GM19397 (cell line): ENCODE measurements at regions not wholly inside any gene's neighbourhood (a gene's known extent, or its start where the extent isn't known, plus 50 kb on each side); places are given as distances from the start of the nearest gene placed in this dataset.

Experiments
- ATAC-seq: cut with Tn5 transposase; IDR thresholded peaks from one replicate; pipeline ENCODE4 v1.9.1; 2021; ENCODE audit warnings: mild to moderate bottlenecking, moderate library complexity; ENCODE audit not compliant: unreplicated experiment

DNA sequence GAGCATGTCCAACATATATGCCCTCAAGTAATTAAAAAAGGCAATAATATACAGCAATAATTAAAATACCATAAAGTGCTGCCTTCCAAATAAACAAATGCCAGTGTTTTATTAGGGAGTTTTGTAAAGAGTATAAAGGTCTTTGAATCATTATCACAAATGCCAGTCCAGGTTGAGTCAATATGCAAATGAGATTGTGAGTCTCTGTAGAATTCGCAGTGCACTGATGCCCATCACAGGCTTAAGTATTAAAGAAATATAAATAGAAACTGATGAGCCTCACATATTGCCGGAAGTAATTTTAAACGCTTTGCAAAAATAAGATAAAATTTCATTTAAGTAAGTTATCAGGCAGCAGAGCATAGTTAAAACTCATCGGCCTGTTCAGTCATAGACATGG is 205.0 kb upstream of the TECRL start:
- no peak for ATAC-seq

DNA sequence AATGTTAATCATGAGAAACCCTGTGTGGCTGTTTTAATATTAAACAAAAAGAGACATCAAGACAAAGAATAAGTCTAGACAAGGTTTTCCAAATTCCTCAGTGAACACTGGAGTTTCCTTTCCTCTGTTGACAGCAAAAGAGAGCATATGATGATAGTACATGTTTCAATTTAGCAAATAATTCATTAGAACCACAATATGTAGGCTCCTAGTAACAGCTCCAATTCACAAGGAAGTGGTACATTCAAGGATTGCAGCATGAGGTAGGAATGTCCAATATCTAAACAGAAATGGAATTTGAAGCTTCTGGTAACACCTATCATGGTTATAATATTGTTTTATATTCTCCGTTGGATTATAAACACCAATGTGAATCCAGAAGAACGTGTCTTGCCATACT is 203.8 kb upstream of the TECRL start:
- no peak for ATAC-seq

DNA sequence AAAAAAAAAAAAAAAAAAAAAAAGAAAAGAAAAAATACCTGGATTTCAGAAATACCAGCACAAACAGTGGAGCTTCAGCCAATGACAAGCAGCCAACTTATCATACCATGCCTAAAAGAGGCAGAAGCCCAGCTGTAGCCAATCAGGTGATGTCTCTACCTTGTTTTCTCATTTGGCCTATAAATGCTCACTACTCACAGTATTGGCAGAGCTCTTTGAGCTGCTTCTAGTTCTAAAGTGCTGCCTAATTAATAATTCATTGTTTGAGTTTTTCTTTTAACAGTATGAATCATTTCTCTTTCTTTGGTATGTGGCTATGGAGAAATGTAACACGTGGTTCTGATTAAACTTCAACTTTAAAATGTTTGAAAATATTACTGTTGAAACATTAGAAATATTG is 188.8 kb upstream of the TECRL start:
- no peak for ATAC-seq

DNA sequence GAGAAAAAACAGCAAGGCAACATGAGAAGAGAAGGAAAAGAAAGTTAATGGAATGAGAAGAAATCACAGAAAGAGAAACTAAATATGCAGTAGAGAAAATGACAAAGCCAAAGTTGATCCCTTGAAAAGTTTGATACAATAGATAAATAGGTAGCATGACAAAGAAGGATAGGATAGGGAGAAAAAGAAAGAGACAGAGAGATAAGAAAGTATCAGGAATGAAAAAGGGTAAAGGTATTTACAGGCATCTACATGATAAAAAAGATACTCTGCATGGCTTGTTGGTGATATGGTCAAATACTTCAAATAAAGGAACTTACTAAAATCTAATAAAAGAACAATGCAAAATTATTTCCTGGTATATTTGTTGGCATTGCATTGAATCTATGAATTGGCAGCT is 185.5 kb upstream of the TECRL start:
- no peak for ATAC-seq

- no peak for ATAC-seq
Observed at GRCh38 chr4:64588507-64588906, 179.3 kb upstream of the TECRL start.

DNA sequence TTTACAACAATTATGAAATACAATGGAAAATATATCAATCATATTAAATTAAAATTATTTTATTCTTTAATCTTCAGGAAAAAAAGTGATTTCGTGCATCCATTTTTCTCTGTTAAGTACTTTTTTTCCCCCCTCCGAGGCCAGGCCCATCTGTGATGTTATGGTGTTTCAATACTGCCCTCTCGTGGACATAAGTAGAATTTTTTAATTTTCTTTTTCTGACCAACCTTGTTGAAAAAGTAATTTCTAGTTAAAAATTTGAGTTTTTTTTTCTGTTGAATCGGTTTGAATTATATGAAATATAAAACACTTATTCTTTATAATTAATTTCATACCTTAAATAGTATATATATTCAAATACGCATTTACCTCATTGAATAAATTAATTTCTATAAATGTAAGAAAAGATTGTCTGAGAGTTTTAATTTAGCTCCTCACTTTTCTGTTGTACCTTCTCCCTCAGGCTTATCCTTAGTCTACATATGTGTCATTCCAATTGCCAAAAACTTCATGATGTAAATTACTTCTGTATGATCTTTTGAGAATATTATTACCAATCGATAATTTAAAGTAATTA is 175.8 kb upstream of the TECRL start:
- ATAC-seq, result no peak

GRCh38 chr4:64584125-64584524 is 174.9 kb upstream of the TECRL start:
- no peak for ATAC-seq

DNA sequence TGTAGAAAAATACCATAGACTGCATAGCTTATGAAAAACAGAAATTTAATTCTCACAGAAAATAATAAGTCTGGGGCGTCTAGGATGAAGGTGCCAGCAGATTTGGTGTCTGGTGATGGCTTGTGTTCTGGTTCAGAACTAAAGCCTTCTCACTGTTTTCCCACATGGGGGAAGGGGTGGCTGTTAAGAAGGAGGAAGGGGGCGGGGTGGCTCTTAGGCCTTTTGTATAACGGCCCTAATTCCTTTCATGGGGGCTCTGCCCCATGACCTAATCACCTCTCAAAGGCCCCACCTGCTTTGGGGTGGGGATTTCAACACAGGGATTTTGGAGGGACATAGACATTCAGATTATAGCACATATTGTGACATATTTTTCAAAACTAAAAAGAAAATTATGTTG is 173.2 kb upstream of the TECRL start:
- ATAC-seq, result no peak

GRCh38 chr4:64581422-64581821 is 172.2 kb upstream of the TECRL start:
- ATAC-seq, result no peak

- no peak for ATAC-seq
Observed at GRCh38 chr4:64564126-64564525, 154.9 kb upstream of the TECRL start.

- ATAC-seq, result no peak
Observed at GRCh38 chr4:64559571-64559970, 150.3 kb upstream of the TECRL start.

DNA sequence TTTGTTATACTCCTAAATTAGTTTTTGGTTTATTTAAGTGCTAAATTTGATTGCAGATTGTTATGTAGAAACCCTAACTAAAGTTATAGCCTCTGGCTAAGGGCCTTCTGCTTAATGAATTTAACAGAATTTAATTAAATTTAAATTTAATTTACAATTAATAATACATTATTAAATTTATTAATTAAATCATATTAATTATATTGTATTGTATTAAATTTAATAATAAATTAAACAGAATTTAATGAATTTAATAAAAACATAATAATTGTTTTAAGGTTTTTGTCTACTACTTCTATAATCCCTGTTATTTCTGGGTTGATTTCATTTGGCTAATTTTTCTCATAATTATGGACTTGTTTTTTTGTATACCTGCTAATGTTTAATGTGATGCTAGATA is 141.9 kb upstream of the TECRL start:
- ATAC-seq, result no peak

DNA sequence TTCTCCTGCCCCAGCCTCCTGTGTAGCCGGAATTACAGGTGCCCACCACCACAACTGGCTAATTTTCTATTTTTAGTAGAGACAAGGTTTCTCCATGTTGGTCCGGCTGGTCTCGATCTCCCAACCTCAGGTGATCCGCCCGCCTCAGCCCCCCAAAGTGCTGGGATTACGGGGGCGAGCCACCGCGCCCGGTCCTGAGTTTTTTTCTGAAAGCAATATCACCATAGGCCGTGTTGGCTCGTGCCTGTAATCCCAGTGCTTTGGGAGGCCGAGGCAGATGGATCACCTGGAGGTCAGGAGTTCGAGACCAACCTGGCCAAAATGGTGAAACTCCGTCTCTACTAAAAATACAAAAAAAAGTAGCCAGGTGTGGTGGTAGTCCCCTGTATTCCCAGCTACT is 136.3 kb upstream of the TECRL start:
- no peak for ATAC-seq

GRCh38 chr4:64539234-64539849 is 130.1 kb upstream of the TECRL start:
- peak; percentile 96 for ATAC-seq

DNA sequence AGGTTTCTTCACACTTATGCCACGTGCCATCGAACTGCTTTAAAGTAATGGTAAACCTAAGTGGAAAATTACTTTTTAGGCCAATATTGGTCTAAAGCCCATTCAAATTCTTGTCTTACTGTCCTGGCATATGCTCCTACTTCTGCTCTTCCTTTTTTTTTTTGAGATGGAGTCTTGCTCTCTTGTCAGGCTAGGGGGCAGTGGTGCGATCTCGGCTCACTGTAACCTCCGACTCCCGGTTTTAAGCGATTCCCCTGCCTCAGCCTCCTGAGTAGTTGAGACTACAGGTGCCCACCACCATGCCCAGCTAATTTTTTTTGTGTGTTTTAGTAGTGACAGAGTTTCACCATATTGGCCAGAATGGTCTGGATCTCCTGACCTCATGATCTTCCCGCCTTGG is 129.0 kb upstream of the TECRL start:
- ATAC-seq, result no peak

- no peak for ATAC-seq
Observed at GRCh38 chr4:64533637-64534036, 124.4 kb upstream of the TECRL start.

- no peak for ATAC-seq
Observed at GRCh38 chr4:64533159-64533558, 123.9 kb upstream of the TECRL start.

GRCh38 chr4:64520421-64520820 is 111.2 kb upstream of the TECRL start:
- no peak for ATAC-seq

GRCh38 chr4:64518600-64518999 is 109.3 kb upstream of the TECRL start:
- no peak for ATAC-seq

DNA sequence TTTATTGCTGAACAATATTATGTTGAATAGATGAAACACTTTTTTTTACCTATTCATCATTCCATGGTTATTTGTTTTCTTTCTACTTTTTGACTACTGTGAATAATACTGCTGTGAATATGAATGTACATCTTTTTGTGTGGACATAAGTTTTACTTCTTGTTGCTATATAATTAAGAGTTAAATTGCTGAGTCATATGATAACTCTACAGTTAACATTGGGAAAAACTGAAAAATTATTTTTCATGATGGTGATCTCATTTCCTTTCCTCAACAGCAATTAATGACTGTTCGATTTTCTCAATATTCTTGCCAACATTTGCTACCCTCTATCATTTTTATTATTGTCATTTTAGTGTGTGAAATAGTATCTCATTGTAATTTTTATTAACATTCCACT is 106.9 kb upstream of the TECRL start:
- no peak for ATAC-seq

DNA sequence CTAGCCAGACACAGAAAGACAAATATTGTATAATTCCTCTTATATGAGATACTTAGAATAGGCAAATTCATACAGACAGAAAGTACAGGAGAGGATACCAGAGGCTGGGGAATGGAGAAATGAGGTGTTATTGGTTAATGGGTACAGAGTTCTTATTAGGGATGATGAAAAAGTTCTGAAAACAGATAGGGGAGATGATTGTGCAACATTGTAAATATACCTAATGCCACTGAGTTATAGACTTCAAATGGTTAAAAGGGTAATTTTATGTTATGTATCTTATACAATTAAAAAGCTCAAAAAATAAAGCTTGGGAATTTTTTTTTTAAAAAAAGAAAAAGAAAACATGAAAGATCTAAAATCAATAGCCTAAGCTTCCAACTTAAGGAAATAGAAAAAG is 98.8 kb upstream of the TECRL start:
- no peak for ATAC-seq

- ATAC-seq, result no peak
Observed at GRCh38 chr4:64503945-64504675, 94.9 kb upstream of the TECRL start.

- ATAC-seq, result no peak
Observed at GRCh38 chr4:64503416-64503815, 94.2 kb upstream of the TECRL start.
